Natural killer cell (primary cell): ENCODE measurements at regions not wholly inside any gene's neighbourhood (a gene's known extent, or its start where the extent isn't known, plus 50 kb on each side); places are given as distances from the start of the nearest gene placed in this dataset.

ENCODE experiments used
- ATAC-seq, 3 donors: fragments of 150-1000 bp in 2 of 3; fragments of 200-7000 bp in 1 of 3; cut with Tn5 transposase; 1 replicate in 1 of 3; 2 replicates in 2 of 3; pipeline ENCODE4 v1.10.0; 2021; ENCODE audit warnings: mild to moderate bottlenecking in 2 of 3, moderate library complexity in 2 of 3
- DNase-seq, 2 donors: peaks; one replicate each; pipeline versions ENCODE4 v3.0.0 to v3.0.0-alpha.2; 2013 to 2021; ENCODE audit warnings: mixed read lengths in 1 of 2
- H3K27ac ChIP-seq: one replicate; pipeline ENCODE4 v1.5.1; 2013; ENCODE audit warnings: mild to moderate bottlenecking, low read length
- H3K27me3 ChIP-seq: one replicate; pipeline ENCODE4 v1.6.1; 2013; ENCODE audit warnings: low read length; ENCODE audit not compliant: control insufficient read depth, insufficient read depth
- H3K36me3 ChIP-seq: one replicate; pipeline ENCODE4 v1.6.1; 2013; ENCODE audit warnings: low read length; ENCODE audit not compliant: control insufficient read depth, insufficient read depth
- H3K4me1 ChIP-seq: one replicate; pipeline ENCODE4 v1.6.1; 2013; ENCODE audit warnings: low read length; ENCODE audit not compliant: control insufficient read depth, insufficient read depth
- H3K4me3 ChIP-seq: one replicate; pipeline ENCODE4 v1.5.1; 2013; ENCODE audit warnings: low read length
- H3K9me3 ChIP-seq: one replicate; pipeline ENCODE4 v1.6.1; 2013; ENCODE audit warnings: low read length; ENCODE audit not compliant: control insufficient read depth, insufficient read depth
- H3K27ac Mint-ChIP-seq, 2 donors: one replicate each; pipeline ENCODE4 v1.8.0; 2022; ENCODE audit warnings: mild to moderate bottlenecking in 2 of 2, mixed read lengths in 2 of 2, moderate library complexity in 1 of 2
- H3K27me3 Mint-ChIP-seq, 2 donors: one replicate each; pipeline ENCODE4 v1.8.0; 2022; ENCODE audit warnings: low read depth in 2 of 2, mixed read lengths in 2 of 2
- H3K36me3 Mint-ChIP-seq: one replicate; pipeline ENCODE4 v1.8.0; 2022; ENCODE audit warnings: mixed read lengths
- H3K4me1 Mint-ChIP-seq, 2 donors: one replicate each; pipeline ENCODE4 v1.8.0; 2022; ENCODE audit warnings: mixed read lengths in 2 of 2
- H3K4me3 Mint-ChIP-seq: one replicate; pipeline ENCODE4 v1.8.0; 2022; ENCODE audit warnings: mild to moderate bottlenecking, moderate library complexity, mixed read lengths
- H3K9me3 Mint-ChIP-seq, 2 donors: one replicate each; pipeline ENCODE4 v1.8.0; 2022; ENCODE audit warnings: mixed read lengths in 2 of 2
- WGBS: methylation state at CpG from one replicate; pipeline ENCODE4 v1.1.7; 2013; ENCODE audit warnings: missing lambda C conversion rate; ENCODE audit not compliant: insufficient coverage; 5-methylcytosine and 5-hydroxymethylcytosine counted together
- intact Hi-C: fragments of 100-400 bp; cut with micrococcal nuclease; formaldehyde crosslinking; loops from one replicate; pipeline ENCODE4 v1.14.2; 2022
- TF ChIP-seq, protein P1 (sequence below): fragments of 200-600 bp; IDR thresholded peaks from one replicate; pipeline ENCODE4 v1.8.0; 2022; ENCODE audit warnings: antibody characterized with exemption

DNA sequence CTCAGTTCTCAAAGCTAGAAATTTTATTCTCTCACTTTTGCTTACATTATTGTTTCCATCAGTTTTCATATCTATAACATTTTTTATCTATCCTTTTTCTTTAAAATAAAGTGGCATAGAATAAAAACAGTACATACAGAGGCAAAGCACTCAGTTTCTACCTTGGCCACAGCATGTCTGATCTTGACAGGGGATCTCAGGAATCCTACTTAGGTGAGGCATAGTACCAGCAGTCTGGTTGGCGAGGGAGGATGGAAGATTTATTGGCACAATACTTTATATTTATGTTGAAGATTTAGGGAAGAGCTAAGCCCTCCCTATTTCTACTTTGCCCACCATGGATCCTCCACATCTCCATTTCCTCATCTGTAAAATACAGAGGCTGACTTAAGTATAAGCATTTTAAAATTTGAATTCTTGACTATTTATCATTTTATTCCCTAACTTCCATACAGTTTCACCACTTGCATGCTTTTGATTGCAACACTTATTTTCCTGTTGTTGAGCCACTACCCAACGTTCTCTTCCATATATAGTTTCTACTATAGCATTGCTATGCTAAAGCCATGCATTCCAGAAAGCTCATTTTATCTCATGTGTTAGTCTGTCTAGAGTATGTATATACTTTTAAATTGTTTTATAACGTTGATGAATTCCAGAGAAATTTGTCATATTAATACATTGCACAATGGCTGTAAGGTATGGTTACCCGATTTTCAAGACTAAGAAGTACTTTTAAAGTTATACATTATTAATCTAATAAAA lies 506.7 kb downstream of the KCTD12 start:
- H3K9me3 ChIP-seq, result no peaks in the 10 kb centered on the region
- Mint-ChIP-seq H3K27me3 (no peaks in the 10 kb centered on the region), H3K9me3 (peaks cover 0 to 4% of the 10 kb centered on the region in 2 donors), H3K27ac (no peak overlapping the region), H3K4me3 (no peak overlapping the region), H3K36me3 (no peaks in the 10 kb centered on the region), H3K4me1 (no peaks in the 10 kb centered on the region)
- H3K27ac ChIP-seq, result no peak overlapping the region
- ATAC-seq (no peak), DNase-seq (no peak)
- WGBS, result 57% methylated on average over 1 of the region's 4 CpGs
- no peaks in the 10 kb centered on the region for H3K4me1 ChIP-seq
- no peak overlapping the region for H3K4me3 ChIP-seq
- no peaks in the 10 kb centered on the region for H3K27me3 ChIP-seq
- intact Hi-C loops, result no loop called here
- H3K36me3 ChIP-seq, result no peaks in the 10 kb centered on the region
- TF ChIP-seq, protein P1, sequence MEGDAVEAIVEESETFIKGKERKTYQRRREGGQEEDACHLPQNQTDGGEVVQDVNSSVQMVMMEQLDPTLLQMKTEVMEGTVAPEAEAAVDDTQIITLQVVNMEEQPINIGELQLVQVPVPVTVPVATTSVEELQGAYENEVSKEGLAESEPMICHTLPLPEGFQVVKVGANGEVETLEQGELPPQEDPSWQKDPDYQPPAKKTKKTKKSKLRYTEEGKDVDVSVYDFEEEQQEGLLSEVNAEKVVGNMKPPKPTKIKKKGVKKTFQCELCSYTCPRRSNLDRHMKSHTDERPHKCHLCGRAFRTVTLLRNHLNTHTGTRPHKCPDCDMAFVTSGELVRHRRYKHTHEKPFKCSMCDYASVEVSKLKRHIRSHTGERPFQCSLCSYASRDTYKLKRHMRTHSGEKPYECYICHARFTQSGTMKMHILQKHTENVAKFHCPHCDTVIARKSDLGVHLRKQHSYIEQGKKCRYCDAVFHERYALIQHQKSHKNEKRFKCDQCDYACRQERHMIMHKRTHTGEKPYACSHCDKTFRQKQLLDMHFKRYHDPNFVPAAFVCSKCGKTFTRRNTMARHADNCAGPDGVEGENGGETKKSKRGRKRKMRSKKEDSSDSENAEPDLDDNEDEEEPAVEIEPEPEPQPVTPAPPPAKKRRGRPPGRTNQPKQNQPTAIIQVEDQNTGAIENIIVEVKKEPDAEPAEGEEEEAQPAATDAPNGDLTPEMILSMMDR, result no peak

DNA sequence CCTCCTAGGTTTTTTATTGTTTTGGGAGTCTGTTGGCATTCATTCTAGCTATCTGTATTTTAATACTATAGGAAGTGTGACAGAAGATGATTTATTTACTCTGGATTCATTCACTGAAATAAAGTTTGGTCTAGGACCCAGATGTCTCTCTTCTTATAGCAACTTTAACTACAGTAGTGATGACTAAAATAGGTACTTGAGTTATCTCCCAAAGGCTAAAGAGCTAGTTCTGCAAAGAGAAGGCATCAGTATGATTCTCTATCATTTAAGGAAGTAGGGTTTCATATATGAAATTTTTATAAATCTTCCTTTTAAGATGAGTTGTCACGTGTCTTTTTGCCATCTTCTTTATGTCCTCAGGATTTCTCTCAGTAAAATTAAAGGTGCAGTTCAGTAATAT lies 507.4 kb downstream of the KCTD12 start:
- no peak overlapping the region for H3K4me3 Mint-ChIP-seq
- ATAC-seq (no peak), DNase-seq (no peak)
- H3K4me1 Mint-ChIP-seq, result no peaks in the 10 kb centered on the region
- H3K36me3 Mint-ChIP-seq, result no peaks in the 10 kb centered on the region
- H3K27me3 Mint-ChIP-seq, result no peaks in the 10 kb centered on the region
- intact Hi-C loops, result no loop called here
- peaks cover 0 to 2% of the 10 kb centered on the region in 2 donors for H3K9me3 Mint-ChIP-seq
- Histone ChIP-seq H3K36me3 (no peaks in the 10 kb centered on the region), H3K27me3 (no peaks in the 10 kb centered on the region), H3K4me1 (no peaks in the 10 kb centered on the region), H3K4me3 (no peak overlapping the region), H3K9me3 (no peaks in the 10 kb centered on the region), H3K27ac (no peak overlapping the region)
- 60% methylated on average over 1 of the region's 1 CpG for WGBS
- TF ChIP-seq, protein P1, result no peak
- no peak overlapping the region for H3K27ac Mint-ChIP-seq

DNA sequence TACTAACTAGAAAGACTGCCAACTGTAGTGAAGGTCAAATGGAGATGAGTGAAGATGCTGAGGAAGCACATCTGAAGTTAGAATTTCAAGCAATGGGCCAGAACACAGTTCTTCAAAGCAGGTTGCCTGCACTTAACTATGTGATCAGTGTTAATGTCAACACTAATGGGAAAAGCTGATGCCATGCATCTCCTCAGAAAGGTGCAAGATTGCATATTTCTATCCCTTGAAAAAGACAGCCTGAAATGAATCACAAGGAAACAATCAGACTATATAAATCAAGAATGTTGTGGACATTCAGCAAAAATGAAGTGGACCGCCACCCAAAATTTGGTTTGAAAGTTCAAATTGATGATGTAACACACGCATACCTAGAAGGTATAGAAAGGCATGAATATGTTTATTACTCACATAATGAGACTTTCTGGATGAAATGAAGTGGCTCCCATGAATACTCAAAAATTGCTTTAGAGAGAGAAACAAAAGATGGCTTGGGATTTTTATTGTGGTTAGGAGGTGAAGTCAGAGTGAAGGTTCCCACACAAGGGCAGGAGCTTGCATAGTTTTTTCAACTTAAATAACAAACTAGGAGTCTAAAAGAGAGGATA lies 522.4 kb downstream of the KCTD12 start:
- Mint-ChIP-seq H3K9me3 (peaks cover 7 to 8% of the 10 kb centered on the region in 2 donors), H3K27me3 (no peaks in the 10 kb centered on the region), H3K27ac (no peak overlapping the region), H3K36me3 (no peaks in the 10 kb centered on the region), H3K4me1 (no peaks in the 10 kb centered on the region), H3K4me3 (no peak overlapping the region)
- Histone ChIP-seq H3K27me3 (no peaks in the 10 kb centered on the region), H3K4me1 (no peaks in the 10 kb centered on the region), H3K36me3 (no peaks in the 10 kb centered on the region), H3K4me3 (no peak overlapping the region), H3K27ac (no peak overlapping the region), H3K9me3 (no peaks in the 10 kb centered on the region)
- intact Hi-C loops, result no loop called here
- WGBS, result 90% methylated on average over 2 of the region's 2 CpGs
- ATAC-seq (no peak), DNase-seq (no peak)
- TF ChIP-seq, protein P1, result no peak

DNA sequence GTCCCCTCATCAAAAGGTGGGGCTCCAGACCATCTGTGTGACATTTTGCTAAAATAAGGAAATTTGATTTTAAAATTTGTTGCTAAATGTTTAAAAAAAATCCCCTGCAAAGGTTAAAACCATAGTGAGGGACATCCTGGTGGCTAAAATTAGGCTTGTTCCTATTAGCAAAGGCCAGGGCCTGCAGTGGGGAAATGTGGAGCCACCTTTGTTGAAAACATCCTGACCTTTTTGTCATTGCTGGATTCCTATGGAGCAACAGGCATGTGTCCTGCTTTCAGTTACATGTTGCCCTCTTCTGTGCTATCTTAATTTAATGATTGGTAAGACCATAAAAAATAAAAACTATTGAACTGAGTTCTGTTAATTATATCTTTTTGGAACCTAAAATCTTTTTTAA lies 524.3 kb downstream of the KCTD12 start:
- ATAC-seq, result no peak

More for the DNA sequence above, 524.3 kb downstream of the KCTD12 start:
- TF ChIP-seq, protein P1, result no peak
- Mint-ChIP-seq H3K4me1 (no peaks in the 10 kb centered on the region), H3K27me3 (no peaks in the 10 kb centered on the region), H3K9me3 (peaks cover 5 to 6% of the 10 kb centered on the region in 2 donors), H3K4me3 (no peak overlapping the region), H3K36me3 (no peaks in the 10 kb centered on the region), H3K27ac (no peak overlapping the region)
- H3K27ac ChIP-seq, result no peak overlapping the region
- no peak overlapping the region for H3K4me3 ChIP-seq
- no peaks in the 10 kb centered on the region for H3K9me3 ChIP-seq
- no peaks in the 10 kb centered on the region for H3K4me1 ChIP-seq
- intact Hi-C loops, result no loop called here
- H3K36me3 ChIP-seq, result no peaks in the 10 kb centered on the region
- H3K27me3 ChIP-seq, result no peaks in the 10 kb centered on the region
- DNase-seq, result no peak
